ENCODE measurements at regions not wholly inside any gene's neighbourhood (a gene's known extent, or its start where the extent isn't known, plus 50 kb on each side); places are given as distances from the start of the nearest gene placed in this dataset.

- DNase-seq (ENCODE audit: low spot score), result peak; percentile 32
These were observed 138.9 kb upstream of the CCND2 start for GRCh38 chr12:4134448-4135263.

DNA sequence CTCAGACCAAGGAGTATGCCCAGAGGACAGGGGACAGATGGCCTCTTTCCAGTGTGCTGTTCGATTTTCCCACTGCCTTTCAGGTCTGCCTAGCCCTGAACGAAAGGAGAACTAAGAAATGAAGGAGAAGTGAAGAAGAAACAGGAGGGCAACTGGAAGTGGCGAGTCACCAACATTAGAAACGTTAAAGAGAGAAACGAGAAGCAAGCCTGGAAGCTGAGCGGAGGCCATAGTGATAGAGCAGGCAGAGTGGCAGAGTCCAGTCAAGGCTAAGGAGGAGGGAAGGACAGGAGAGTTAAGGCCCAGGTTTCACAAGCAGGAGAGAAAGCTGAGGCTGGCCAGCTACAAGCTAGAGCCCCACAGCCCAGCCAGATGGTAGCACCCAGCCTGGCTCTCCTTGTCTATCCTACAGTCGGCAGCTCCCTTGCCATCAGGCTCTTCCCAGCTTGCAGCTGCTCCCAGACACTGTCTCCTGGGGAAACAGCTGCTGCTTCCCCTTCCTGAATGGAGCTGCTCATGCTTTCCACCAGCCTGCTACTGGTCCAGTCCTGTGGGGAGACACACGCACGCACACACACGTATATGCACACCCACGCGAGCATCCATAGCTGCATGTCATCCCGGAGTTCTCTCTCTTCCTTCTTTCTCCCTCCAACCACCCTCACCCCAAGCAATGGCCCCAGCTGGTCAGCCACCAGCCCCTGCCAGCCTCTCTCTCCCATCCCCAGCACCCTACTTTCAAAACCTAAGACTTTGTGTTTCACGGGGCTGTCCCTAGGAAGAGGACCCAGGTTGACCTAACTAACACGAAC lies 139.7 kb upstream of the CCND2 start:
- DNase-seq (ENCODE audit: low spot score), result peak; percentile 93

- no peak for DNase-seq (ENCODE audit: low spot score)
These were observed 140.5 kb upstream of the CCND2 start for GRCh38 chr12:4133029-4133428.

- no peak for DNase-seq (ENCODE audit: low spot score)
These were observed 152.0 kb upstream of the CCND2 start for GRCh38 chr12:4121506-4122020.

DNA sequence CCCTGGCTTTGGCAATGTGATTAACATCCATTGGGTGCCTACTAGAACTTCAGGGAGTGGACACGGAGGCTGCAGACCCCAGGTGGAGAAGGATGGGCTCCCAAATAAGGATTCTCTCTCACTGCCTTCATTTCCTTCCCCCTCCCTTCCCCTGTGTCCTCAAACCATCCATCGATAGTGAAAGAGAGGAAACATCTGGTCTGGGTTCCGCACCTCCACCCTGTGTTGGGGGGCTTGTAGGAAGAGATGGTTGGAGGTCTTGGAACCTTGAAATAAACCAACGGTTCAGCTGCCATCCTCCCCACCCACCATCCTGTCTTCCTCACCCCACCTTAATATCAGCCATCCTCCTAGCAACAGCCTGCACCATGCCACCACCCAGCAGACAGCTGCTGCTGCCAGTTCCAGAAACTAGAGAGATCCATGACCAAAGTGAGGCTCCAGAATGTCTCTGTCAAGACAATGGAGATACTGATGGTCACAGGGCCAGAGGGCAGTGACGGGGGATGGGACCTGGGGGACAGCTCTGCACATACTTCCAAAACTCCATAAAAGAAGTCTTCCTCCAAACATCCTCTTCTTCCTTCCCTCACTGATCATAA lies 153.1 kb upstream of the CCND2 start:
- no peak for DNase-seq (ENCODE audit: low spot score)

- no peak for DNase-seq (ENCODE audit: low spot score)
These were observed 154.3 kb upstream of the CCND2 start for GRCh38 chr12:4119157-4119761.

DNA sequence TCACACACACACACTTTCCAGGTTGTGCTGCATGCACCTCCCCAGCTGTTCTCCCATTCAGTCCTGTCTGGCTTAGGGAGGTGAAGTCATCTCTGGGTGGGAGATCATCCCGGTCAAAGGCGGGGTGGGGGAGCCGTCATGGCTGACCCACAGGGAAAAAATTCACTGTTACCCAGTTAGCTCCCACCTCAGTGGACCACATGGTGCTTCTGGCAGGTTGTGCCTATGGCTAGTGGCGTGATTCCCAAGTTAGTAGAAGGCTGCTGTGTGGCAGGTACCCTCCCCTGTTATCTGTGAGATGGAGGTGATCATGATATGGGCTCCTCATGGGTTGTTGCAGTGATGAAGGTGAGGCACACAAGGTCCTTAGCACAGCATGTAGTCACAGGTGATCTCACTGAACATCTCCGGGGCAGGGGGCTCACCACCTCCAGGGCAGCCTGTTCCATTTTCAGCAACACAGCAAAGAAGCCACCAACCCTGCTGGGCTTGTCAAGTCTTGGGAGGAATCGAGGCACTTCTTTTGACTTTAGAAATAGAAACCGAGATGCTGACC lies 154.9 kb upstream of the CCND2 start:
- no peak for DNase-seq (ENCODE audit: low spot score)

GRCh38 chr12:4118017-4118510 lies 155.5 kb upstream of the CCND2 start:
- no peak for DNase-seq (ENCODE audit: low spot score)

DNA sequence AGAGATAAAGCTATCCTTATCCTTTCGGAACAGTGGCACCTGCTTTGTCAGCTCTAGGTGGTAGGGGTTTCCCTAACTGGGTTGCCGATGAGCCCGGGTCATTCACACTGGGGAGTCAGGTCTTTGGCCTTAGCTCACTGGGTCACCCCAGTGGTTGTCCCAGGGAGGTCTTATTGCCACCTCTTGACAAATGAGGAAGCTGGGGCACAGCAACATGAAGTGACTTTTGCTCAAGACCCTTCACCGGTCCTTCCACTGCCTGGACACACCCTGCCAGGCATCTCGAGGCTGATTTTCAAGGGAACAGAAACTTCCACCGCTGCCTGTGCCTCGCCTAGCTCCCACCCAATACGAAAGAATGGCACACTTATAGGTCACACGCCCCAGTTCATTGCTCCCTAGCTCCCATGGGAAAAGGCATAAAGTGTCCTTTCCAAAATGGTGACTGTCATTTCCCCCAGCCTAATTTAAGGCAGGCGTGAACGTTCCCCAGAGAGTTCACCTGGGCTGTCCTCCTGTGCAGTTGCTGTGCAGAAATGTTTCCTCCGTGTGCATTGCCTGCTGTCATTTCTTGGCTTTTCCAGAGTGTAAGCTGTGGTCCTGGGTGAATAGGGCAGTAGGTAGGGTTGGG lies 156.1 kb upstream of the CCND2 start:
- no peak for DNase-seq (ENCODE audit: low spot score)

DNA sequence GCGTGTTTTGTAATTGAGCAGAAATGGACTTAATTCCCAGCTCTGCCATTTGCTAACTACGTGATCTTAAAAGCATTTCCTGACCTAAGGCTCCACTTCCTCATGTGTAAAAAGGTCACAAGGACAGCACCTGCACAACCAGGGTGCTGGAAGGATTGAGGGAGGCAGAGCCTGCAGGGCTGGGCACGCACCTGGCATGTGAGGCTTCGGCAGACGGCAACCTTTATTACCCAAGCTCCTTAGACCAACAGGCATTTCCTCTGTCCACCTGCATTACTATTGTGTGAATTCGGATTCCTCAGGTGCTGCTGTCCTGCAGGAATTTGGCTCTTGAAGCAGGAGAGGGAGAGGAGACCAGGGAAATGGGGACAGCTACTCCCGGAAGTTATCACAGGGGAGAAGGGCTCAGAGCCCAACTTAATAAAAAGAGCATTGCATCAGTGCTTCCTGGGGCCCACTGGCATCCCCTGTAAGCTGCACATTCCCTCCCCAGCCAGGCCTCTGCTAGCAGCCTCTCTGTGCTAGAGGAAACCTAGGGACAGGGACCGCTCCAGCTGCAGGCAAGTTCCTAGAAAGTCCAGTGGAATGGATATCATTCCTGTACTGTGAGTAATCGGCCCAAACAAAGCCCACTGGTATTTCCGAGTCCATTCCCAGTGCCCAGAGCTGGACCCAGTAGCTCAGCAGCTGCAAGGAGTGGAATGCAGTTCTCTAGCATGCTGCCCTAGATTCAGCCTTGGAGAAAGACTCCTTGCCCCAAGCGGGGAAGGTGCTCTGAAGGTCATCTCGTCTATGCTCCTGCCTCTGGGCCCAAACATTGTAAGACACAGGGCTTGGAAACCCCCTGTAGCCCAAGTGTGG lies 157.1 kb upstream of the CCND2 start:
- peak; percentile 61 for DNase-seq (ENCODE audit: low spot score)

- no peak for DNase-seq (ENCODE audit: low spot score)
These were observed 158.0 kb upstream of the CCND2 start for GRCh38 chr12:4115570-4115969.

DNA sequence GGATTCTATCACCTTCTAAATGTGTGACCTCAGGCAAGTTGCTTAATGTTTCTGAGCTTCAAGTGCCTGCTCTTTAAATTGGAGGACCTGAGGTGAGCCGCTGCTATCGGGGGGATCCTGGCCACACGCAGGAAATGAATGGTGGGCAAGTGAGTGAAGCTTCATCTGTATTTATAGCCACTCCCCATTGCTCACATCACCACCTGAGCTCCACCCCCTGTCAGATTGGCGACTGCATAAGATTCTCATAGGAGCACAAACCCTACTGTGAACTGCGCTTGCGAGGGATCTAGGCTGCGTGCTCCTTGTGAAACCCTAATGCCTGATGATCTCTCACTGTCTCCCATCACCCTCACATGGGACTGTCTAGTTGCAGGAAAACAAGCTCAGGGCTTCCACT lies 158.6 kb upstream of the CCND2 start:
- DNase-seq (ENCODE audit: low spot score), result no peak

DNA sequence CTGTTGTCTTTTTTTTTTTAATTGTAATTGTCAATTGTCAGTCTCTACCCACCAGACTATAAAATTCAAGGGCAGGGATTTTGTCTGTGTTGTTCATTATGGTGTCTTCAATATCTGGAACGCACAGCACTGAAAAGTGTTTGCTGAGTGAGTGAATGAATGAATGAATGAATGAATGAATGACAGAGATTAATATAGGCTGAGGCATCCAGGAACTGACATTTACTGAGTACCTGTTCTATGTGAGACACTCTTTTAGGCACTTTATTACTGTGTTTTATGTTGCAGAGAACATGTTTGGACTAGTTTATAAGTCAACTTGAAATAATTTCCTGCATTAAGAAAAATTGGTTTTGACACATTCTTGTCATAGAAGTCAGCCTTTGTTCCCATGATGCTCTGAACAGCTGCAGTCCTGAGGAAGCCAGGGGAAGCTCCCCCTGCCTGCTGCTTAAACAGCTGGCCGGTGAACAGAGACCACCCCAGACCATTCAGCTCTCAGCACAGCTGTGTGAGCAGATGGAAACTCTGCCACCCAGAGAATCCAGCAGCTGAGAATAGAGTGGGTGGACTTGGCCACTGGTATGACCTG lies 160.7 kb upstream of the CCND2 start:
- DNase-seq (ENCODE audit: low spot score), result no peak

DNA sequence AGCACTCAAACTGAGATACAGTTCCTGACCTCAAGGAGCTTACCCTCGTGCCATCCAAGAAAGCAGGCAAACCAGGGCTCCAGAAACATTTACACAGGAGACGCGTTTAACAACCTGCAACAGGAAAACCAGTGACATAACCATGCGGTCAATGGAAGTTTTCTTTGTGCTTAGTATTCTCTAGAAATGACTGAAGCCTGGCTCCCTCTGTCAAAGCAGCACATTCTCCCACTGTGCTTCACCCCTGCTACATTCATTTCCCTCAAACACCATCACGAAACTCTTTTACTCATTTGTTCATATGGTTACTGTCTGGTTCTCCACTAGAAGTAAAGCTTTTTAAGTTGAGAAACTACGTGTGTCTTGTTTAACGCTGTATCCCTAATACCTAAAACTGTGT lies 161.3 kb upstream of the CCND2 start:
- DNase-seq (ENCODE audit: low spot score), result no peak

GRCh38 chr12:4111010-4111409 lies 162.6 kb upstream of the CCND2 start:
- DNase-seq (ENCODE audit: low spot score), result no peak

DNA sequence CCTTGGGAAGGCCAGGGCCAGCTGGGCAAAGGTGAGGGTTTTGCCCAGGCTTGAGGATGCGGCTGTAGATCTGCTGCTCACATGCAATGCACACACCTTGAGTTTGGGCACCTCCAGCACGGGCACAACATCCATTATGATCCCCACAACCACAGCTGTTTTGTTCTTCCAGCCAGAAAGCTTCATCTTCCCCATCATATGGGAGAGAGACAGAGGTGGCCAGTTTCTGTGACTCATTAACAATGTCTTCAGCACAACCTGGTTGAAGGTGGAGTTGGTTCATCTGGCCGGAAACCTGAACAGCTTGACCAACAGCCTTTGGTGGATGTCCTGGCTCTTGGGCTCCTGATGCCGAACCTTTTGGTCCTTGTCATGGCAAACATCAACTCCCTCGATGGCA lies 163.7 kb upstream of the CCND2 start:
- no peak for DNase-seq (ENCODE audit: low spot score)

- DNase-seq (ENCODE audit: low spot score), result no peak
These were observed 164.7 kb upstream of the CCND2 start for GRCh38 chr12:4108803-4109345.

GRCh38 chr12:4107911-4108697 lies 165.5 kb upstream of the CCND2 start:
- DNase-seq (ENCODE audit: low spot score), result no peak

GRCh38 chr12:4107436-4107878 lies 166.1 kb upstream of the CCND2 start:
- peak; percentile 68 for DNase-seq (ENCODE audit: low spot score)

Data from kidney capillary endothelial cell (primary cell).